Eye (tissue), 1 donor: ENCODE measurements at regions not wholly inside any gene's neighbourhood (a gene's known extent, or its start where the extent isn't known, plus 50 kb on each side); places are given as distances from the start of the nearest gene placed in this dataset.
A peak's percentile ranks its signal among the peaks of the same experiment; 100 is the strongest.
"Not testable (repeated sequence)": the region's sequence is repeated elsewhere in the genome, so short reads cannot be mapped to it uniquely, and the experiment has no call there.

ENCODE experiments used
- DNase-seq: peaks from one replicate; pipeline ENCODE4 v3.0.0-alpha.2; 2015

DNA sequence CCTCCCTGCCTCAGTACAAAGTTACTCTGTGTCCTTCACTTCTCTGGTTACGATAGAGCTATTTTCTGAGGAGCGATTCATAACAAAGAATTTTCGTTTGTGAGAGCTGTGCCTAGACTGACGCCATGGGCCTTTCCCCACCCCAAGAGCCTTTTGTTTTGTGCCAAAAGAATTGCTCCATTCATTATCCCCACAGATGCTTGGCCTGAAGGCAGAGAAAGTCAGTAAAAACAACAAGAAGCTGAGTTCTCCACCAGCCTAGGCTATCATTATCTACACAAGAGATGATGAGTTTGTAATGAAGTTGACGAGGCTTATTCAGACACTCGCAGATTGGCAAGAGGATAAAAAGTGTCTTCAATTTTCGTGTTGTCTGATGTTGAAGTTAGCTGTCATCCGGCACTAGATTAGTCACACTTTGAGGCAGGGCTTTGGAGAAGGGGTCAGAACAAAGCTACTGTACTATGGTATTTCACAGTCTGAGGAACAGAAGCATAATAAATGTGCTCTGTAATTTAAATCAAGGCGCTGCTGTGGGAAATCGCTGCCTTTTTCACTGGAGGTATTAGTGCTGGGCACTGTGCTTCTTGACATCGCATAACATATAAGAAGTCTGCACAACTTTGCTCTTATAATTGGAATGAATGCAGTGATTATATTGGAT lies 278.4 kb upstream of the FIGN start:
- peak; percentile 83 for DNase-seq

DNA sequence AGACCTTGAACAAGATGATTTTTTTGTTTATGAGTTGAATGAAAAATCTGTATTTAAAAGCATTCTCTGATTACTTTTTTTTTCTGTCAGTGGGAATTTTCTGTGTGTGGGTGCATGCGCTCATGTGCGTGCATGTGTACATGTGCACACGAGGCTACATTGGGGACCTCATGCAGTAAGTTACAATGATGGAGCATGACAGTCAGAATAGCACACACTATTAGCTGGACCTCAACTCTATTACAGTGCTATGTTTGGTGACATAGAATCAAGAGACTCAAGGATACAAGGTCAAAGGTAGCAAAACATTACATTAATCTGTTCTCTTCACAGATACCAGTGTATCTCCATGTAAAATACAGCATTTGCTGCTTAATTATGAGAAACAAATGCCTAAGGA lies 276.8 kb upstream of the FIGN start:
- peak; percentile 66 for DNase-seq

- DNase-seq, result peak; percentile 39
Measured at GRCh38 chr2:164009756-164010337, 274.0 kb upstream of the FIGN start.

GRCh38 chr2:164008752-164009151 lies 272.9 kb upstream of the FIGN start:
- no peak for DNase-seq

DNA sequence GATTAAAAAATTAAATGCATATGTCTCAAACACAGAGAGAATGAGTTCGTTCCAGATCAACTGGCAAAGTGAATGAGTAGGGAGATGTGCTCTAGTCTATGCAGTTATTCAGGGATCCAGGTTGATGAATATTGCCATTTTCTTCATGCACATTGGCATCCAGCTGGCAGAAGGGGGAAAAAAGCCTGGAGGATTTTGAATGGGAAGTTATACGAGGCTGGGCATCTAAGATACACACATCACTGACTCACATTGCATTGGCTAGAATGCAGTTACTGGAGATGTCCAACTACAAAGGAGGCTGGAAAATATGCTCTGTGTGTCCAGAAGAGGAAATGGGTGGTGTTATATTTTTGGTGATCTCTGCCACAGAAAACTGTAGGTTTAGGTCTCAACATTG lies 270.9 kb upstream of the FIGN start:
- no peak for DNase-seq

DNA sequence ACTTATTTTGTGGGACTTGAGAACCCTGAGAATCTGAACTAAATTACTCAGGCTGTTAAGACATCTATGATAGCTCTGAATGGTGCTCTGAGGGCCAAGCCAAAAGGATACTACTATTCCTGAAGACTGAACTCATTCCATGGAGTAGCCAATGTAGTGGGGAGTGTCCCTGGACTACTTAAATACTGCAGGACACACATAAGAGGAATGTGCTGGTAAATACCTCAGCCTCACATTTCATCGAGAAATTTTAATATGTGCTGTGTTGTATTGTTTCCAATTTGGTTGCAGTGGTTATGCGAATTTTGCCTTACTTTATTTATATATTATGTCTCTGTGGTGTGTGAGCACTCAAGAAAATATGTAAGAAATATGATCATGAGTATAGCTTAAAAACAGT lies 264.4 kb upstream of the FIGN start:
- no peak for DNase-seq

- no peak for DNase-seq
Measured at GRCh38 chr2:163997466-163997865, 261.7 kb upstream of the FIGN start.

DNA sequence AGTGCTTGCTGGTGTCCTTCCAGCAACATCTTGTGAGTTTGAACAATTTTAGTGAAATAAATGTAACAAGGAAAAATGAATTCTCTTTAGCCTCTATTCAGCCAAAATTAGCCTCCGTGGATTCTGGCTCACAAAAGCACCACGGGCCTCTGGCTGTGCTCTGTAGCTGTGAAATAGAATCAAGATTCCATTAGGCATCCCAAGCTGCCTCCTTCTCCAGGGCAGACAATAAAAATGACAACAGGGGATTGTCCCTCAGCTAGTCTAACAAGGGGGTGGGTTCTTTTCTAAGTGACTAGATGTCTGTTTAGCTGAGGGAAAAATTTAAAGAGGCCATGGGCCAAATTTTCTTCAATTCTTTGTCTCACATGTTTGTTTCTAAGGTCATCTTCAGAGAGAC lies 254.7 kb upstream of the FIGN start:
- peak; percentile 38 for DNase-seq

DNA sequence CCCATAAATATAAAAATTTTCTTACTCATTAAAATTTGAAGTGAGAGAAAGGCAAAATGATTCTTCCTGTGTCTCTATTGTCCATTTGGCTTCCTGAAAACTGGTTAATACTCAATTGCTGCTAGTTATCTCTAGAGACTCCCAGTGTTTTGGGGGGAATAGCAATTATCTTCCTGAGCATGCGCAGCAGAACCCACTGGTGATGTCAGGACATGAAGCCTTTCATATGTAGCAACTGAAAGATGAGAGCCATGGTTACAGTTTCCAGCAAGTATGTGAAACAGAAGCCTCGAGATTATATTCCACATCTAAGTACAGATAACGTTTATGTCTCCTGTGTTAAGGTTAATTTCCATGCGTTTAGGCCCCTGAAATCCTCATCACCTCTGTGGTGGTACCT lies 254.3 kb upstream of the FIGN start:
- DNase-seq, result peak; percentile 24

GRCh38 chr2:163987175-163987940 lies 251.6 kb upstream of the FIGN start:
- no peak for DNase-seq

- no peak for DNase-seq
Measured at GRCh38 chr2:163984986-163985385, 249.2 kb upstream of the FIGN start.

DNA sequence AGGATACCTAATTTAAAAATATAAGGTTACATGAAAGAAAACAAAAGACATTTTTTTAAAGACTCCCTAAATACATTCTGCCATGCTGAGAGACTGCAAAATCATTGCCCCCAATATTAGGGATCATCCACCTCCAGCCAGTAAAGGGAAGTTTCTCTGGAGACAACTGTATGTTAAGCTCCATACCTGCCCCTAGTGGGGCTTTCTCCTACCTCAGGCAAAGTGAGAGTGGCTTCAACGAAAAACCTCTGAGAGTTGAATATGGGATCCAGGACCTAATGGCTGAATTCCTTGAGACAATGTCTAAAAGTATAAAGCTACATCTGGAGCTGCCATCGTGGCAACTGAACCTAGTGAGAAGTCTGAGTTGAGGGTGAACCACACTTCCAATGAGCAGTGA lies 248.1 kb upstream of the FIGN start:
- no peak for DNase-seq

DNA sequence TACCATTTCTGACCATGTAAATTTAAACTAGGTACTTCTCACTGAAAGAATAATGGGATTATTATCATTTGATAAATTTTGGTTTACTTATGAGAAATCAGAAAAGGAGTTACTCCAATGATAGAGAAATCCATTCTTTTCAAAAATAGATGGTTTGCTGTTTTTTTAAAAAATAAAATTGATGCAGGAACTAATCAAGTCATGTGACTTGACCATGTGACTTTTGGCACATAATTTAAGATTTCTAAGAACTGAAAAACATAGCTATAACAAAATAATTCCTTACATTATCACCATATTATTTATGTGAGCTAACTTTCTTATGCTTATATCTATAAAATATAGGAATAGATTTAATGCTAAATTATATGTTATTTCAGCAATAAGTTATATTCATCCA lies 247.1 kb upstream of the FIGN start:
- no peak for DNase-seq

GRCh38 chr2:163974766-163975165 lies 239.0 kb upstream of the FIGN start:
- DNase-seq, result no peak

DNA sequence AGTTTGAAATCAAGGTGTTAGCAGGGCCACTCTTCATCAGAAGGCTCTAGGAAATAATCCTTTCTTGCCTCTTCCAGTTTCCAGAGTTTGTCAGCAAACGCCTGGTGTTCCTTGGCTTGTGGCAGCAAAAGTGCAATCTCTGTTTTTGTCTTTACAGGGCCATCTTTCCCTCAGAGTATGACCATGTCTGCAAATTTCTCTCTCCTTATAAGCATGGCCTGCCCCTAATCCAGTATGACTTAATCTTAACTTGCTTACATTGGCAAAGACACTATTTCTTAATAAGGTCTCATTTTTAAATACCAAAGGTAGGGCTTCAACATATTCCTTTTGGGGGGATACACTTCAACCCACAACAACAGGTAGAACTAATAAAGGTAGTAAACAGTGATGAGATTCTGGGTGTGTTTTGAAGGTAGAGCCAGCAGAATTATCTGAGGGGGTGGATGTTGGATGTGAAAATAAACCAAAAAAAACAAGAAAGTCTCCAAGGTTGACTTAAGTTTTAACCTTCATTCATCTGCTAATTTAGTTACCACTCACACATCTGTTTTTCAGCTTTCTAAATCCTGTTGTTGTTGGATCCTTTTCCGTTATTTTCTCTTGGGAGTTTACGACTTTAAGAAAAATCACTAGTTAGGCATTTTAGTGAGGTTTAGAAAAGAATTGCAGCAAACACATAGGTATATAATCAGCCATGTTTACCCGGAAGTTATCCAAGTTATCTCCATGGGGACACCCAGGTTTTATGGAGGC lies 234.4 kb upstream of the FIGN start:
- DNase-seq, result peak; percentile 36

DNA sequence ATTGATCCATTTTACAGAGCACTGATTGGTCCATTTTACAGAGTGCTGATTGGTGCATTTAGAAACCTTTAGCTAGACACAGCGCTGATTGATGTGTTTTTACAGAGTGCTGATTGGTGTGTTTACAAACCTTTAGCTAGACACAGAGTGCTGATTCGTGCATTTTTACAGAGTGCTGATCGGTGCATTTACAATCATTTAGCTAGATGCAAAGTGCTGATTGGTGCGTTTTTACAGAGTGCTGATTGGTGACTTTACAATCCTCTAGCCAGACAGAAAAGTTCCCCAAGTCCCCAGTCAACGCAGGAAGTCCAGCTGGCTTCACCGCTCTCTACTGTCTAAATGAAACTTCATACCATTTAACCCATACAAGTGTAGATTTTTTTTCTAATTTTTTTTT lies 228.5 kb upstream of the FIGN start:
- not testable (repeated sequence) for DNase-seq

- no peak for DNase-seq
Measured at GRCh38 chr2:163953390-163953907, 217.6 kb upstream of the FIGN start.

GRCh38 chr2:163951312-163951711 lies 215.5 kb upstream of the FIGN start:
- no peak for DNase-seq

DNA sequence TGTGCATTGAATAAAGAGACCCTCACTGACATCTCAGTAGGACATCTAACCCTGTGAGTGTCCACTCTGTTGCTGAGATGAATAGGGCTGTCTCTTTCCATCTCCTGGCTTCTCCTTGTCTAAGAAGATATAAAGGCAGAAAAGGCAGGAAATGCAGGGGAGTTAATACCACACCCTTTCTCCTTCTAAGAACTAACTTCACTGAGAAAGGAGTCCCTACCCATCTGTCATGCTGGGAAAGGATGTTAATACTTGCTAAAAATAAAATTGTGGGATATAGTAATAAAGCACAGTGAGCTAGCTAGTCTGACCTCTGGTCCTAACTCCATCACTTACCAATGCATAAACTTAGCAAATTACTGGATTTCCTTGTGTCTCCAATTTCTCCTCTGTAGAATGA lies 213.9 kb upstream of the FIGN start:
- no peak for DNase-seq

DNA sequence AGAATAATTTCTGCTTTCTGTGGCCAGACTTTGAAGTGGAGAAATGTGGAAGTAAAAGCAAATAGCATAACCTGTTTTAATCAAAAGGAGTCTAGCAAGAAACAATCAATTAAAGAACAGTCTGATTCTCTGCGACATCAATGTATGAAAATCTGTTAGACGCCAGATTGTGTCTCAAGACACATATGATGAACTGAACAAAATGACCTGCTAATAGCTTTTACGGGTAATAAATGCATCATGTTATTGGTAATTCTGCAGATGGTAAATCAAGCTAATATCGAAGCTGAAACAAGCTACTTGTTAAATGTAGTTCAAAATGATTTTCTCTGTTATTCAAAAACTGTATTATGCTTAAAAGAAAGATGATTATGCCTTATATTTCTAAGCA lies 208.5 kb upstream of the FIGN start:
- no peak for DNase-seq

- no peak for DNase-seq
Measured at GRCh38 chr2:163943403-163944346, 207.9 kb upstream of the FIGN start.

GRCh38 chr2:163934131-163934530 lies 198.3 kb upstream of the FIGN start:
- DNase-seq, result no peak
